SKM-1 treated with dmso at 0.1 percent for 144 hours (cell line): ENCODE measurements at regions not wholly inside any gene's neighbourhood (a gene's known extent, or its start where the extent isn't known, plus 50 kb on each side); places are given as distances from the start of the nearest gene placed in this dataset.

ENCODE experiments used
- DNase-seq: peaks from one replicate; lab custom pipeline; 2025; ENCODE audit not compliant: unreplicated experiment; lab: John Stamatoyannopoulos, UW

GRCh38 chr16:65545413-65545956 lies 423.6 kb upstream of the CDH11 start:
- no peak for DNase-seq

- no peak for DNase-seq
Observed at GRCh38 chr16:65543781-65544740, 422.2 kb upstream of the CDH11 start.

GRCh38 chr16:65541646-65542045 lies 419.8 kb upstream of the CDH11 start:
- DNase-seq: no peak

GRCh38 chr16:65540901-65541300 lies 419.0 kb upstream of the CDH11 start:
- DNase-seq: no peak

- DNase-seq: no peak
Observed at GRCh38 chr16:65538976-65539375, 417.1 kb upstream of the CDH11 start.

GRCh38 chr16:65537336-65537735 lies 415.5 kb upstream of the CDH11 start:
- no peak for DNase-seq

GRCh38 chr16:65534121-65534528 lies 412.3 kb upstream of the CDH11 start:
- no peak for DNase-seq

GRCh38 chr16:65532846-65533245 lies 411.0 kb upstream of the CDH11 start:
- no peak for DNase-seq

- no peak for DNase-seq
Observed at GRCh38 chr16:65532258-65532657, 410.4 kb upstream of the CDH11 start.

GRCh38 chr16:65531475-65531874 lies 409.6 kb upstream of the CDH11 start:
- no peak for DNase-seq

- DNase-seq: no peak
Observed at GRCh38 chr16:65525707-65526106, 403.8 kb upstream of the CDH11 start.

GRCh38 chr16:65524997-65525396 lies 403.1 kb upstream of the CDH11 start:
- no peak for DNase-seq

- DNase-seq: no peak
Observed at GRCh38 chr16:65524231-65524630, 402.4 kb upstream of the CDH11 start.

- DNase-seq: no peak
Observed at GRCh38 chr16:65523283-65523944, 401.6 kb upstream of the CDH11 start.

GRCh38 chr16:65522412-65522811 lies 400.5 kb upstream of the CDH11 start:
- no peak for DNase-seq

GRCh38 chr16:65521633-65522328 lies 399.9 kb upstream of the CDH11 start:
- DNase-seq: no peak

GRCh38 chr16:65519402-65519801 lies 397.5 kb upstream of the CDH11 start:
- no peak for DNase-seq

GRCh38 chr16:65515193-65515592 lies 393.3 kb upstream of the CDH11 start:
- no peak for DNase-seq

GRCh38 chr16:65510850-65511249 lies 389.0 kb upstream of the CDH11 start:
- DNase-seq: no peak

GRCh38 chr16:65510241-65510640 lies 388.4 kb upstream of the CDH11 start:
- no peak for DNase-seq

- no peak for DNase-seq
Observed at GRCh38 chr16:65509172-65509571, 387.3 kb upstream of the CDH11 start.
